ENCODE measurements at regions not wholly inside any gene's neighbourhood (a gene's known extent, or its start where the extent isn't known, plus 50 kb on each side); places are given as distances from the start of the nearest gene placed in this dataset.

DNA sequence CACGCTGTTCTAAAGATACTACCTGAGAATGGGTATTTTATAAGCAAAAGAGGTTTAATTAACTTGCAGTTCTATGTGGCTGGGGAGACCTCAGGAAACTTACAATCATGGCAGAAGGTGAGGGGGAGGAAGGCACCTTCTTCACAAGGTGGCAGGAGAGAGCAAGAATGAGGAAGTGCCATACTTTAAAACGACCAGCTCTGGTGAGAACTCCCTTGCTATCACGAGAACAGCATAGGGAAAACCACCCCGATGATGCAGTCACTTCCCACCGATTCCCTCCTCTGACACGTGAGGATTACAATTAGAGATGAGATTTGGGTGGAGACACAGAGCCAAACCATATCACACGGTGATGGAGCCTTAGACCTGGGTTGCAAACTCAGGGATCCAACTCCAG lies 317.5 kb upstream of the EEF2KMT start:
- DNase-seq (ENCODE audit: low read depth in 4 of 4, low spot score in 2 of 4): no peak

DNA sequence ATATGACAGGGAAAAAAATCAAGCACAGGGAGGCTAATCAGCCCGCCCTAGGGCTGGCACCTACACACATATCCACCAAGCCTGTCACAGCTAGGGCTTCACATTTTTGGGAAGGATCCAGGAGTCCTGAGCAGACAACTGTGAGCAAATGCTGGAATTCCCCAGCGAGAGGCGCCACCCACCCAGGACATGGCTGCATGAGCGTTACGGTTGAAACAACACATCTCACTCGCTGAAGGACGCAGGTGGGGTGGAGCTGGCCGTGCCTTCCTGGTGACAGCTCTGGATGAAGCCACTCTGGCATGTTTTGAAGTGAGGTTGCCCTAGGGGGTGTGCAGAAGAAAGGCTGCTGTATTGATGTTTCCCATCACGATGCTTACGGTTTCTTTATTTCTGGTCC lies 315.1 kb upstream of the EEF2KMT start:
- no peak for DNase-seq (ENCODE audit: low read depth in 4 of 4, low spot score in 2 of 4)

DNA sequence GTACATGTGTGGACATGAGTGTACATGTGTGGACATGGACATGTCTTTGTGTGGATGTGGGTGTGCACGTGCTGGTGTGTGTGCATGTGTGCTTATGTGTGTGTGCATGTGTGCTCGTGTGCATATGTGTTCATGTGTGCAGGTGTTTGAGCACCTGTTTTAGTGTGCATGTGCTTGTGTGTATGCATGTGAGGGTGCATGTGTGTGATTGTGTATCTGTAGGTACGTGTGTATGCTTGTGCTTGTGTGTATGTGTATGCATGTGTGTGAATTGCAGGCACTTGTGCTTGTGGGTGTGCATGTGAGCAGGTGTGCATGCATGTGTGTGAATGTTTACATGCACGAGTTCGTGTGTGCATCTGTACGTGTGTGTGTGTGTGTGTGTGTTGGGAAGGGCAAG lies 300.6 kb upstream of the EEF2KMT start:
- DNase-seq (ENCODE audit: low read depth in 4 of 4, low spot score in 2 of 4): no peak

DNA sequence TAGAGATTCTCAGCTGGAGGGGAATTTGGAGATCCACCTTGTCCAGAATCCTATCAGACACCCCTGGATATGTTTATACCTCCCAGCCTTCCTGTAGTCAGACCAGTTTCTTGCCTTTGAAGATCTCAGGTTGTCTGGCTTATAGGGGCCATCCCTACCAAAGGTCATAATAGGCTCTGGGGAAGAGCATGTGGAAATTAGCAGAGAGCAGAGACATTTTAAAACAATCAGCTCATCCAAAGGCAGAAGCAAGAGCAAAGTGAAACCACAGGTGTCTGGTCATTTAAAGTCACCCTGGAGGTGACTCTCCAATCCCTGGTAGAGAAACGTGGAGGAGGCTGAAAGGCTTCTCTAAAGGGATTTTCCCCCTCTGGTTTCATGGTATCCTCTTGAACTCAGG lies 299.3 kb upstream of the EEF2KMT start:
- no peak for DNase-seq (ENCODE audit: low read depth in 4 of 4, low spot score in 2 of 4)

DNA sequence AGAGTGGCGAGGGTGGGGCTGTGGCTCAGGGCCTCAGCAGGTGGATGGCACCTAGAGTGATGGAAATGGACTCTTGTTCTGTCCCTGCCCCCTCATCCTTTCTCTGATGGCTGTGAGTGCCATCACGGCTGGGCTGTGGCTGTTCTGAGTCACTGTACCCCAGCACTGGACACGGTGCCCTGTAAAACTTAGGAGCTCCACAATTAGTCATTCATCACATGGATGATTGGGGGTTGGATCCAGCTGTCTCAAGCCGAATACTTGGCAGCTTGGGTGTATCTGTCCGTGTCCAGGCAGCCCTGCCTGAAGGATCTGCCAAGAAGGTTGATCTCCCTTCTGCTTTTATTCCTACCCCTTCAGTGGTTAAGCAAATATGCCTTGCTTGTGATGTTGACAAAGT lies 295.5 kb upstream of the EEF2KMT start:
- DNase-seq (ENCODE audit: low read depth in 4 of 4, low spot score in 2 of 4): no peak

DNA sequence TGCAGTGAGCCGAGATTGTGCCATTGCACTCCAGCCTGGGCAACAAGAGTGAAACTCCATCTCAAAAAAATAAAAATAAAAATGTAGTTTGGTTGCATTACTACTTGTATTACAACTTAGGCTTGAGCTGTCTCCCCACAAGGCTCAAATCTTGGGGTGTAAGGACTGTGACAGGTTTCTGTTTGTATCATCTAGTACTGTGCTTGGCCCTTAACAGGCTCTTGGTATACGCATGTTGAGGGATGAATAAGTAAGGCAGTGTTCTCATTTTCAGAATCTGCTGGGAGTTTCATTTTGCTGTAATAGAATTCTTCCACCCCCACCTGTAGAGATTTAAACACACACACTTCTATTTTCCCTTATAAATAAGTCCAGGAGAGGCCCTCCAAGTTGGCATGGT lies 289.4 kb upstream of the EEF2KMT start:
- no peak for DNase-seq (ENCODE audit: low read depth in 4 of 4, low spot score in 2 of 4)

DNA sequence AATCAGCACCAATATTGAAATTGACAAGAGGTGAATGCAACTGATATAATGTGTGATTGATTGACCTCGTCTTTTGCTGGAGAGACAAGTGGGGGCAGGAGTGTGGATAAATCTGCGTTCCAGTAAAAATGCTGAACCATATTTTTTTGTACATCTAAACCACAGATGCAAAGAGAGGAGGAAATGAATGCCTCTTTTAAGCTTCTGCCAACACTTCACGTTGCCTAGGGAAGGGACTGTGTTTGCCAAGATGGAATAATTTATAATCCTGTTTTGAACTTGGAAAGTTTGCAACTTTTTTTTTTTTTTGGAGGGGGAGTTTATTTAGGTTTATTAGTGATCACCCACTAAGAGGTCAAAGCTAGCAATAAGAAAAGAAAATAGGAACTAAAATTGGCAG lies 288.2 kb upstream of the EEF2KMT start:
- no peak for DNase-seq (ENCODE audit: low read depth in 4 of 4, low spot score in 2 of 4)

DNA sequence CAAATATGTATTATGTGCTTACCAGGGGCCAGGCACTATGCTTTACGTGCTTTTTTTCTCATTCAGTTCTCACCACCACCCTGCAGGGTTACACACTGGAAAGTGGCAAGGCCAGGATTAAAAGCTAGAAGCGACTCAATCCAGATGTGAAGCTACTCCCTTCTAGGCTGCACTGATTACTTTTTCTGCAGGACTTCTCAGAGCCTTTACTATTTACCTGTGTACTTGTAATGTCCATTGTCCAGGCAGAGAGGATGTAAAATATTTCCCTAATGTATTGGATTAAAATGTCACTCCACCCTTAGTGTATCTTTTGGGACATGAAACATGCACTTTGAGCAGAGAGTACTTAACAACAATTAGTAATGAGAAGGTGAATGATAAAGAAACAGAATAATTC lies 287.5 kb upstream of the EEF2KMT start:
- DNase-seq (ENCODE audit: low read depth in 4 of 4, low spot score in 2 of 4): no peak

DNA sequence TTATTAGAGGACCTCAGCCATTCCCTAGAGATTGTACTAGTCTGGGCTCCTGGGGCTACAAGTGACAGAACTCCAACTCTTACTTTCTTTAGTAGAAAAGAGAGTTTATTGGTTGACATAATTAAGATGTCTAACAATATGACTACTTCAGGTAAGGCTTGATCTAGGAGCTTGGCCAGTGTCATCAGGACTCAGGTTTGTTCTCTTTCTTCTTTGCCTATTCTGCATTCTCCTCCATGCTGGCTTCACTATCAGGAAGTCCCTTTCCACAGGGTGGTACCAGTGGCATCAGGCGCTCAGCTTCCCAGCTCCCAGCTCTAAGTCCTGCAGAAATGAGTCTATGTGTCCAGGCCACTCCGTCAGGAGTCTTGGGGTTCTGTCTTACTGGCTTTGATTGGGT lies 286.1 kb upstream of the EEF2KMT start:
- DNase-seq (ENCODE audit: low read depth in 4 of 4, low spot score in 2 of 4): no peak

DNA sequence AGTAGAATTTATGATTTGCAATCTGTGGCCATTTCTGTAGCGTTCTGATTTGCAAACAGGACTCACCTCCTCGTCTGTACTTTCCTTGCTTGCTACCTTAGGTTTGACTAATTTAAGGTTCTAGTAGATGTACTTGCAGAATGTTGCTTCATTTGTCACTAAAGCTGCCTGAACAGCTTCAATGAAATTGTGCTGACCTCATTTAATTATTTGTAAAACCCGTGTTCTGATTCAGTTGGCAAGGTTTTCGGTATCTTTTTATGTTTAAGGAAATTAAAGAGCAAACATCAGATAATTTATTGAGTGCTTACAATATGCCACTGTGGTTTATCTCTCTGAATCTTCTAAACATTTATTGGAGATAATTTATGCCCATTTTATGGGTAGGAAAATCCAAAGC lies 284.9 kb upstream of the EEF2KMT start:
- DNase-seq (ENCODE audit: low read depth in 4 of 4, low spot score in 2 of 4): no peak

DNA sequence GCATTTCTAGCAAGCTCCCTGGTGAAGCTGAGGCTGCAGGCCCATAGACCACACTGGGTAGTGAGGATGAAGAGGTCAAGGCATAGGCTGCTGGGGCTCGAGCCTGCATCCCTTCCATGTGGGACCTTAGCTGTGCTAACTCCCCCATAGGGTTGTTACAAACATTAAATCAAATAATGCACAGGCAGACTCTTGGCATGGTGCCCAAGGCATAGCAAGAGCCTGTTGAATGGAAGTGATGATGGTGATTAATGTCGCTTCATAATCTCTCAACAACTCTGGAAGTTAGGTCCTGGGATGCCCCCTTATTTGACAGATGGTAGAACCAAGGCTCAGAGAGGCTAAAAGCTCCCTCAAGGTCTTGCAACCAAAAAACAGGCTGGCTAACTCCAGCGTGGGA lies 283.9 kb upstream of the EEF2KMT start:
- DNase-seq (ENCODE audit: low read depth in 4 of 4, low spot score in 2 of 4): no peak

DNA sequence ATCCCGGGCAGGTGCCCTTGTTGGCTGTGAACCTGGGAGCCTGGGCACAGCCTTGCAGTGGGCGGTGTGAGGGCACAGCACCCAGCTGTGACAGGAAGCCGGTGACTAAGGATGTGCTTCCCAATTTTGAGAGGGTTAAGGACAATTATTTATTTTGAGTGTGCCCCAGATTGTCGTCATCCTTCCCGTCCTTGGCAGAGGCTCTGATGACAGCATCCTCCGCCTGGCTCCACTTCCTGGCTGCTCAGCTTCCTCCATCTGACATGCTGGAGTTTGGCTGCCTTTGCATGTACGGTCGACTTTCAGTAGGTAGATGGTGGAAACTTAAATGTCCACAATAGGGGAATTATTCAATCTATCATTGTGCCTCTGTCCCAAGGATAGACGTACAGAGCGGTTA lies 282.4 kb upstream of the EEF2KMT start:
- DNase-seq (ENCODE audit: low read depth in 4 of 4, low spot score in 2 of 4): no peak

DNA sequence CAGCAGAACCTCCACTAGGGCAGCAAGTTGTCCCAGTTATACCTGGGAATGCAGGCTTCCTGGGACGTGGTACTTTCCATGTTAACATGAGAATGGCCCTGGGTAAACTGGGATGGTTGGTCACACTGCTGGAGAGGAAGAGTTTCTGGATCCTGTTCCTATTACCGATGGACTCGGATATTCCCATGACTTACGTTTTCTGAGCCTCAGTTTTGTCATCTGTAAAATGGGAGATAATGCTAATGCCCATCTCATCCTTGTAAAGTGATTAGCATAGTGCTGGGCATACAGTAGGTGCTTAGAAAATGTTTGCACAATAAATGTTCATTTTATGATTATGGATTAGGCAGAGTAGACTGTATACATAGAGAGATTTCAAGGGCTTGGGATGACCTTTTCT lies 280.9 kb upstream of the EEF2KMT start:
- no peak for DNase-seq (ENCODE audit: low read depth in 4 of 4, low spot score in 2 of 4)

DNA sequence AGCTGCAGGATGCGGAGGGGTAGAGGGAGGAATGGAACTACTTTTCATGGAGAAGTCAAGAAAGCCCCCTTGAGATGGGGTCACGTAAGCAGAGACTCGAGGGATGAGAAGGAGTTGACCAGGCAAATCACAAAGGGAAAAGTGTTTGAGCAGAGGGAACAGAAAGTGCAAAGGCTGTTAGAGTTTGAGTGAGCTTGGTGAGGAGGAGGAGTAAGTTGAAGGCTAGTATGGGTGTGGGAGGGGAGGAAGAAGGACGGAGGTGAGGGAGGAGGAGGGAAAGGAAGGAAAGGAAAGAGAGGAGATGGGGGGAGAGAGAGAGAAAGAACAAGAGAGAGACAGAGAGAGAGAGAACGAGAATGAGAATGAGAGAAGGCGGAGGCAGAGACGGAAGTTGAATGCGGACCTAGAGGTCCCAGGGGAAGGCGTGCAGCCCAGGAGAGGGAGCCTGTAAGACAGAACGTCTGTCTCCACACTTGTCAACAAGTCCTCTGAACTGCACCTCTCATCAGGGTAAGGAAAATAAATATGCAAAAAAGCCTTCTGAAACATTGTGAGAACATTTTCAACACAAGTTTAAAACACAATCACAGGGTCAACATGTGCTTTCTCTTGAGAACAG lies 279.8 kb upstream of the EEF2KMT start:
- DNase-seq (ENCODE audit: low read depth in 4 of 4, low spot score in 2 of 4): no peak

DNA sequence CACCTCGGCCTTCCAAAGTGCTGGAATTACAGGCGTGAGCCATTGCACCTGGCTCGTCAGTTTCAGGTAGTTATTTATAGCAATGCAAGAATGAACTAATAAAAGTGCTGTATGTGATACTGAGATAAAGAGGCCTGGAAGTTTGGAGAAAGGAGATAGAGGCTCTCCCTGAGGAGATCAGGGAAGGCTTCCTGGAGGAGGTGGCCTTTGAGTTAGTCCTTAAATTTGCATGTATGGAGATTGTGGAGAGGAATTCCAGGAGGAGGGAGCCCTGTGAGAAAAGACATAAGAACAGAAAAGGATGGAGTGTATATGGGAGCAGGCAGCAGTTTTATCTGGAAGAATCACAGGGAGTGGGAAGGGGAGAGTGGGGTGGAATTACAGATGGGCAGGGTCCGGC lies 276.6 kb upstream of the EEF2KMT start:
- DNase-seq (ENCODE audit: low read depth in 4 of 4, low spot score in 2 of 4): no peak

DNA sequence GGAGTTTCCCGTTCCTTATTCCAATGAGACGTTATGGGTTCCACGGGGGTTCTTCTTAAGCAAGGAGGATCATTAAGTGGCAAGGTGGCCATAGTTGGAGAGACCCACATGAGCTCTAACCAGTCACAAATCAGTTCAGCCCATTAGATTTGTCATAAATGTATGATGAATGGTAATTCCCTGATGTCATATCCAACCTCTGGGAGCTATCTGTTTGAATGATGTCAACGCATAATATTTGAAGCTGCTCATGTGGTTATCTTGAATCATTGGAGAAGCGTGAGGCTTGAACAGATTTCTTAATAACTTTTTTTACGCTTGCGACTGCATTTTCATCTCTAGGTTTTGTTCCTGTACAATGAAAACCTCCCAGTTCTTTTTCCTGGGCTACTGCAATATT lies 270.4 kb upstream of the EEF2KMT start:
- DNase-seq (ENCODE audit: low read depth in 4 of 4, low spot score in 2 of 4): no peak

DNA sequence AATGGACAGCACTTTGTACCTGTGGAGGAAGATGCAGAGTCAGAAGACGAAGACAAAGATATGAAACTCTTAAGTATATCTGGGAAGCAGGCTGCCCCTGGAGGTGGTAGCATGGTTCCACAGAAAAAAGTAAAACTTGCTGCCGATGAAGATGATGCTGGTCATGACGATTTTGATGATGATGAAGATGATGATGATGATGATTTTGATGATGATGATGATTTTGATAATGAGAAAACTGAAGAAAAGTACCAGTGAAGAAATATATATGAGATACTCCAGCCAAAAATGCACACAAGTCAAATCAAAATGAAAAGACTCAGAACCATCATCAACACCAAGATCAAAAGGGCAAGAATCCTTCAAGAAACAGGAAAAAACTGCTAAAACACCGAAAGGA lies 268.5 kb upstream of the EEF2KMT start:
- DNase-seq (ENCODE audit: low read depth in 4 of 4, low spot score in 2 of 4): no peak

DNA sequence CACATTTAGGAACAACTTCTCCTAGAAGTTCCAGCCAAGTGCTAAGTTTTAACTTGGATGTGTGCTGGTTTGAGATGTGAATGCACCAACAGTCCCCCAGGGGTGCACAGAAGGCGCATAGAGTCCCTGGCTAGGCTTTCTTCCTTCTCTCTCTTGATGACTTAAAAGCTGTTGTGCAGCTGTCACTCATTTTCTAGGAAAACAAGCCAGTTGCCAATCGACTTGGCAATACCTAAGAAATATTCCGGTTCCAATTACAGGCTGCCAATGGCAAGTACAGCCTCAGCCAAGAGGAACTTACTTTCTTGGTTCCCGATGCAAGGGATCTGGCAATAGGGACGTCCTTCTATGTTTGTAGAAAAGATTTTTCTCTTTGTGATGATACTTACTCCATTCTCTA lies 266.6 kb upstream of the EEF2KMT start:
- no peak for DNase-seq (ENCODE audit: low read depth in 4 of 4, low spot score in 2 of 4)

DNA sequence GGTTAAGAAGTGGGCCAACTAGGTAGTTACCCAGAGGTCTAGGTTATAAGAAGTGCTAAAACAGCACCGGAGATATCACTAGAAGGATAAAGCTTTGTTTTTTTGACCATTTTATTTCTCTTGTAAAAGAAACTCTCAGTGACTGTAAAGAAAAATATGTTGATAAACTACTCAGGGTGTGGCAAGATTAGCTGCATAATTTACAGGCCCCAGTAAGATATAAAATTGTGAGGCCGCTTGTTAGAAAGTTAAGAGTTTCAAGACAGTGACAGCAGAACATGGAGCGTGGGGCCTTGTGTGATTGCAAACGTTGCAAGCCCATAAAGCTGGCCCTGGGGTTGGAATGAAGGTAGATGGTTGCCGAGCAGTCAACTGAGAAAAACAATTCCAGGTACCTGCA lies 263.7 kb upstream of the EEF2KMT start:
- no peak for DNase-seq (ENCODE audit: low read depth in 4 of 4, low spot score in 2 of 4)

DNA sequence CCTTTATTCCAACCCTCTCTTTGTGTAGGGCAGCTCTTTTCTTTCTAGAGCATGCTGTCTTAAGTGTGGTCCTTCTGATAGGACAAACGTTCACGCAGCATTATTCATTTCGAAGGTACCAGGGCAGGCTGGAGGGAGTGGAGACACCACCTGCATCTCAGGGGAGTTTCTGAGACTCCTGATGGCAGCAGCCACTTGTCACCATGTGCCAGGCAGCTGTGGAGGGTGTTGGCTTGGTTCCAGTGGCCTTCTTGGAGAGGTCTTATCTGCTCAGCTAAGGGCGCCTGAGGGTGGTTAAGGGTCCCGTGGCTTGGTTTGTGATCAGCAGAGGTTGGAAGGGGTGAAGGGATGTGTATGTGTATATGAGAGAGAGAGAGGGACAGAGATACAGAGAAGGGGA lies 257.1 kb upstream of the EEF2KMT start:
- DNase-seq (ENCODE audit: low read depth in 4 of 4, low spot score in 2 of 4): no peak

DNA sequence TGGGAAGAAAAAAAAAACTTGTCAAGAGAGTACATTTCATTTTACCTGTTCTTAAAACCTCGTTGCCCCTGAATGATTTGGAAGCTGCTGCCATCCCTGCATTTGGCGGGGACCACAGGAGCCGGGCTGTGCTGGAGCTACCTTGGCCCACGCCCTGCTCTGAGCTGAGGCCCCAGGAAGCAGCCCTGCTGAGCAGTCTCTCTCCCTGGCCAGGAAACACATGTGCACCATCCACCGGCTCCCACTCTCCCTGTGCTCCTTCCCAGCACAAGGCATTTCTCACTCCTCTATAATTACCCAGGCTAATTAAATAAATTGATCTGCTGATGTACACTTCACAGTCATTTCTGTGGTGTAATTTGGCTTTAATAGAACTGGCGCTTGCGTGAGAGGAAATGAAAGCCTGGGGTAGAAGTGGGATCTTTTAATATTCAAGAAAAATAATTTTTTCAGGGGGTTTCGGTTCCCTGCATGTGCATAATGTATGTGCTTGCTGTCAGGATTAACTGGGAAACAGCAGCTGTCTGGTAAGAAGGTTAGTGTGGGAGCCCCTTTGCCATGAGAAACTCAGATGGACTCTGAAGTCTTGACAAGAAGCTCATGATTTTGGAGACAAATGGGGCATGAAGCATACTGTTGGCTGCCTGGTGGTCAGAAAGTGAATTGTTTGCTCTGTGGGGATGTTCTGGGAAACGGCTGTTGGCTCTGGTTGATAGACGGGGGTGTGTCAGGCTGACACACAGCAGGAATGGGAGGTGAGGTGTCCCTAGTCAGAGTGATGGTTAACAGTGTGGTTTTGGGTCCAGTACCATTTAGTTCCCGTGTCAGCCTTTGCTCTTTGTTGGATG lies 252.3 kb upstream of the EEF2KMT start:
- DNase-seq (ENCODE audit: low read depth in 4 of 4, low spot score in 2 of 4): no peak

DNA sequence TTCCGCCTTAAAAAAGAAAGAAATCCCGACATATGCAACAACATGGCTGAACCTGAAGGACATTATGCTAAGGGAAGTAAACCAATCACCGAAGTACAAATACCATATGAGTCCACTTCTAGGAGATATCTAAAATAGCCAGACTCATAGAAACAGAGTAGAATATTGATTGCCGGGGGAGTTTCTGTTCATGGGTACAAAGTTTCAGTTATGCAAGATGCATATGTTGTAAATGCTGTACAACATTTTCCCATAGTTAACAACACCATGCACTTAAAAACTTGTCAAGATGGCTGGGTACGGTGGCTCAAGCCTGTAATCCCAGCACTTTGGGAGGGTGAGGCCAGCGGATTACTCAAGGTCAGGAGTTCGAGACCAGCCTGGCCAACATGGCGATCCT lies 251.5 kb upstream of the EEF2KMT start:
- no peak for DNase-seq (ENCODE audit: low read depth in 4 of 4, low spot score in 2 of 4)

DNA sequence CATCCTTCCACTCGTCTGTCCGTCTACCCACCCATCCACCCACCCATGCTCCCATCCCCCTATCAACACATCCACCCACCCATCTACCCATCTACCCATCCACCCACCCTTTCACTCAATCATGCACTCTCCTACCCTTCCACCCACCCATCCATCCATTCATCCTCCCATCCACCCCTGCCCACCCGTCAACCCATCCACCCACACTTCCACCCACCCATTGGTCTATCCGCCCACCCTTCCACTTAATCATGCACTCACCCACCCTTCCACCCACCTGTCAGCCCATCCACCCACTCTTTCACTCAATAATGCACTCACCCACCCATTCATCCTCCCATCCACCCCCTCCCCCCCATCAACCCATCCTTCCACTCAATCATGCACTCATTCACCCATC lies 250.0 kb upstream of the EEF2KMT start:
- DNase-seq (ENCODE audit: low read depth in 4 of 4, low spot score in 2 of 4): no peak

All from left renal cortex interstitium (tissue), 4 donors.